Heart left ventricle (tissue), 16 donors: ENCODE measurements at regions not wholly inside any gene's neighbourhood (a gene's known extent, or its start where the extent isn't known, plus 50 kb on each side); places are given as distances from the start of the nearest gene placed in this dataset.

Experiments used
- ATAC-seq, 4 donors: fragments of 200-7000 bp; cut with Tn5 transposase; one replicate each; pipeline ENCODE4 v1.9.1; 2020 to 2022; ENCODE audit warnings: moderate library complexity in 4 of 4, mild to moderate bottlenecking in 3 of 4, moderate number of reproducible peaks in 1 of 4
- DNase-seq, 5 donors: peaks; one replicate each; pipeline ENCODE4 v3.0.0-alpha.2; 2020
- H3K27ac ChIP-seq, 12 donors: fragments of 200-600 bp; sonication (generic) in 4 of 12; one replicate each; pipeline versions ENCODE4 v1.5.0 to v1.8.0; 2016 to 2022; ENCODE audit warnings: mild to moderate bottlenecking in 2 of 12
- H3K27me3 ChIP-seq, 9 donors: fragments of 200-600 bp; sonication (generic) in 2 of 9; one replicate each; pipeline versions ENCODE4 v1.5.1 to v1.8.0; 2016 to 2022; ENCODE audit warnings: mild to moderate bottlenecking in 3 of 9
- H3K36me3 ChIP-seq, 9 donors: fragments of 200-600 bp; sonication (generic) in 2 of 9; one replicate each; pipeline versions ENCODE4 v1.5.0 to v1.8.0; 2018 to 2022; ENCODE audit warnings: mild to moderate bottlenecking in 2 of 9
- H3K4me1 ChIP-seq, 12 donors: fragments of 200-600 bp; sonication (generic) in 4 of 12; one replicate each; pipeline versions ENCODE4 v1.5.0 to v1.8.0; 2016 to 2022; ENCODE audit warnings: mild to moderate bottlenecking in 3 of 12
- H3K4me3 ChIP-seq, 12 donors: fragments of 200-600 bp; sonication (generic) in 4 of 12; one replicate each; pipeline versions ENCODE4 v1.5.0 to v1.8.0; 2017 to 2022; ENCODE audit warnings: mild to moderate bottlenecking in 9 of 12, moderate library complexity in 4 of 12
- H3K9me3 ChIP-seq, 12 donors: fragments of 200-600 bp; sonication (generic) in 4 of 12; one replicate each; pipeline versions ENCODE4 v1.5.0 to v1.8.0; 2016 to 2022; ENCODE audit warnings: mild to moderate bottlenecking in 1 of 12
- CTCF ChIP-seq, 12 donors: fragments of 200-600 bp; sonication (generic) in 4 of 12; IDR thresholded peaks; one replicate each; pipeline versions ENCODE4 v1.5.0 to v1.8.0; 2018 to 2022; ENCODE audit warnings: antibody characterized with exemption in 12 of 12, mild to moderate bottlenecking in 5 of 12
- POLR2A ChIP-seq, 2 donors: fragments of 450-650 bp; IDR thresholded peaks; one replicate each; pipeline ENCODE4 v1.6.1; 2017; ENCODE audit warnings: antibody characterized with exemption in 2 of 2, mild to moderate bottlenecking in 2 of 2, moderate library complexity in 2 of 2
- WGBS, 4 donors: extraction: QIAGEN DNeasy Blood & Tissue Kit in 2 of 4; methylation state at CpG; one replicate each; pipeline versions ENCODE4 v1.1.5 to v1.1.7; 2013 to 2018; 5-methylcytosine and 5-hydroxymethylcytosine counted together
- intact Hi-C, 10 donors: fragments of 100-400 bp; cut with DNase I; formaldehyde crosslinking; loops; one replicate each; pipeline versions ENCODE4 v1.11.1 to v1.14.2; 2022
- donor health status: ischemic (EF 13 %, LVEDD 7.1; RV severe dilation, severe dysfunction).
- donor health status: healthy with polysubstance abuse.
- donor health status: DM: no; HTN: yes; CAD: no.
- donor health status: DM: no; HTN: no; CAD: no.
- donor health status: ischemic (EF 25% LVEDD 6.9; RV normal size, moderate dysfunction).
- donor health status: ischemic (EF 25% LVEDD 5.7; RV mildly dilated, moderate dysfunction).
- donor health status: healthy.
- donor health status: DM: yes; HTN: yes; CAD: no.
- donor health status: ischemic (EF 35%, LVEDD 5.7; RV mildly dilated, moderate dysfunction).
- donor health status: nonischemic (EF 11% LVEDD 7.7; RV severe dilation, severe dysfunction).
- donor health status: DM: yes; HTN: yes; CAD: no.
- donor health status: PGD.
- donor health status: ischemic (EF 29% LVEDD 5.4; RV normal size, mild dysfunction).
- donor health status: nonischemic (EF 23%, LVEDD 6.1; RV moderate dilation, normal function).

- H3K27me3 ChIP-seq: no peaks in the 10 kb centered on the region
- WGBS, 4 donors: 93 to 95% (median 94%) methylated on average over 2 of the region's 2 CpGs
- no peak overlapping the region for H3K27ac ChIP-seq
- TF ChIP-seq CTCF (IDR thresholded peaks at IDR 0.05) (no peak), POLR2A (IDR thresholded peaks at IDR 0.05) (no peak)
- ATAC-seq: no peak
- no peak overlapping the region for H3K4me3 ChIP-seq
- DNase-seq: no peak
- H3K9me3 ChIP-seq: peaks cover 0 to 17% (median 0%) of the 10 kb centered on the region in 12 donors
- intact Hi-C loops: no loop called here
- no peaks in the 10 kb centered on the region for H3K4me1 ChIP-seq
- no peaks in the 10 kb centered on the region for H3K36me3 ChIP-seq
Measured at GRCh38 chr12:42885677-42886076, 296.1 kb upstream of the PRICKLE1 start.

- 93 to 97% (median 95%) methylated on average over 4 of the region's 4 CpGs for WGBS, 4 donors
- no peak overlapping the region for H3K27ac ChIP-seq
- no peaks in the 10 kb centered on the region for H3K36me3 ChIP-seq
- intact Hi-C loops: no loop called here
- H3K27me3 ChIP-seq: no peaks in the 10 kb centered on the region
- no peak for ATAC-seq
- H3K4me1 ChIP-seq: no peaks in the 10 kb centered on the region
- DNase-seq: no peak
- H3K4me3 ChIP-seq: no peak overlapping the region
- TF ChIP-seq CTCF (IDR thresholded peaks at IDR 0.05) (no peak), POLR2A (IDR thresholded peaks at IDR 0.05) (no peak)
- peaks cover 0 to 20% (median 0%) of the 10 kb centered on the region in 12 donors for H3K9me3 ChIP-seq
Measured at GRCh38 chr12:42884116-42884515, 294.6 kb upstream of the PRICKLE1 start.

GRCh38 chr12:42873401-42873800, 283.9 kb upstream of the PRICKLE1 start:
- no peak overlapping the region for H3K27ac ChIP-seq
- DNase-seq: no peak
- ATAC-seq: no peak
- no peaks in the 10 kb centered on the region for H3K4me1 ChIP-seq
- intact Hi-C loops: no loop called here
- 92 to 94% (median 94%) methylated on average over 5 of the region's 5 CpGs for WGBS, 4 donors
- H3K4me3 ChIP-seq: no peak overlapping the region
- no peaks in the 10 kb centered on the region for H3K27me3 ChIP-seq
- no peaks in the 10 kb centered on the region for H3K9me3 ChIP-seq
- TF ChIP-seq CTCF (IDR thresholded peaks at IDR 0.05): no peak
- no peak for TF ChIP-seq POLR2A (IDR thresholded peaks at IDR 0.05)
- no peaks in the 10 kb centered on the region for H3K36me3 ChIP-seq

- no peaks in the 10 kb centered on the region for H3K4me1 ChIP-seq
- intact Hi-C loops: no loop called here
- no peak for TF ChIP-seq POLR2A (IDR thresholded peaks at IDR 0.05)
- no peak for TF ChIP-seq CTCF (IDR thresholded peaks at IDR 0.05)
- H3K27me3 ChIP-seq: no peaks in the 10 kb centered on the region
- ATAC-seq: no peak
- no peak overlapping the region for H3K4me3 ChIP-seq
- WGBS, 4 donors: 79 to 93% (median 88%) methylated on average over 3 of the region's 3 CpGs
- H3K36me3 ChIP-seq: no peaks in the 10 kb centered on the region
- no peak for DNase-seq
- no peak overlapping the region for H3K27ac ChIP-seq
- no peaks in the 10 kb centered on the region for H3K9me3 ChIP-seq
Measured at GRCh38 chr12:42871816-42872215, 282.3 kb upstream of the PRICKLE1 start.
